ENCODE measurements at regions not wholly inside any gene's neighbourhood (a gene's known extent, or its start where the extent isn't known, plus 50 kb on each side); places are given as distances from the start of the nearest gene placed in this dataset.

GRCh38 chr13:72129117-72129516, 262.1 kb upstream of the DACH1 start:
- Histone ChIP-seq H3K27ac (no peak overlapping the region), H3K4me1 (no peaks in the 10 kb centered on the region), H3K36me3 (no peaks in the 10 kb centered on the region), H3K9me3 (no peaks in the 10 kb centered on the region), H3K4me3 (no peak overlapping the region), H3K27me3 (no peaks in the 10 kb centered on the region)
- WGBS, 4 donors = 51 to 64% (median 59%) methylated on average over 3 of the region's 3 CpGs
- no peak for DNase-seq
- no peak for TF ChIP-seq POLR2A (IDR thresholded peaks at IDR 0.05)
- TF ChIP-seq, protein P1, sequence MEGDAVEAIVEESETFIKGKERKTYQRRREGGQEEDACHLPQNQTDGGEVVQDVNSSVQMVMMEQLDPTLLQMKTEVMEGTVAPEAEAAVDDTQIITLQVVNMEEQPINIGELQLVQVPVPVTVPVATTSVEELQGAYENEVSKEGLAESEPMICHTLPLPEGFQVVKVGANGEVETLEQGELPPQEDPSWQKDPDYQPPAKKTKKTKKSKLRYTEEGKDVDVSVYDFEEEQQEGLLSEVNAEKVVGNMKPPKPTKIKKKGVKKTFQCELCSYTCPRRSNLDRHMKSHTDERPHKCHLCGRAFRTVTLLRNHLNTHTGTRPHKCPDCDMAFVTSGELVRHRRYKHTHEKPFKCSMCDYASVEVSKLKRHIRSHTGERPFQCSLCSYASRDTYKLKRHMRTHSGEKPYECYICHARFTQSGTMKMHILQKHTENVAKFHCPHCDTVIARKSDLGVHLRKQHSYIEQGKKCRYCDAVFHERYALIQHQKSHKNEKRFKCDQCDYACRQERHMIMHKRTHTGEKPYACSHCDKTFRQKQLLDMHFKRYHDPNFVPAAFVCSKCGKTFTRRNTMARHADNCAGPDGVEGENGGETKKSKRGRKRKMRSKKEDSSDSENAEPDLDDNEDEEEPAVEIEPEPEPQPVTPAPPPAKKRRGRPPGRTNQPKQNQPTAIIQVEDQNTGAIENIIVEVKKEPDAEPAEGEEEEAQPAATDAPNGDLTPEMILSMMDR (IDR thresholded peaks at IDR 0.05) = no peak
- intact Hi-C loops (cut with DNase I) = no loop called here
- ATAC-seq = no peak

DNA sequence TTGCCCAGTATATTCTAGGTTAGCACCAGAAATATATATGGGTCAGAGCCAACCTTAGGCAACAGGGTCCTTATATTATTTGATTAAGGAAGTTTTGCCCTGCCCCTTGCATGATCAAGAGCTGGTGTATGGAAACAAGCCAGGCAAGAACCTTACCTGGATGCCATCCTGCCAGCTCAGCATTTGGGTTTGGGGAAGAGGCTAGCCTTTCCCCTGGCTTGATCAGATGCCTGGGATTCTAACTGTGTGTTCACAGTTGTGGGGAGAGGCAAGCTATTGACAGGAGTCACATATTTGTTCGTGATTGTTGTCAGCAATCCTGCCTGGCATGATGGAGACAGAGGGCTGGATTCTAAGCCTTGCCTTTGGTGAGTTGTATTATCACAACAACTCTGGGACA, 260.0 kb upstream of the DACH1 start:
- Histone ChIP-seq H3K4me3 (no peak overlapping the region), H3K9me3 (no peaks in the 10 kb centered on the region), H3K4me1 (no peaks in the 10 kb centered on the region), H3K27me3 (no peaks in the 10 kb centered on the region), H3K27ac (no peak overlapping the region), H3K36me3 (no peaks in the 10 kb centered on the region)
- DNase-seq (no peak), ATAC-seq (no peak)
- no peak for TF ChIP-seq POLR2A (IDR thresholded peaks at IDR 0.05)
- TF ChIP-seq, protein P1 (IDR thresholded peaks at IDR 0.05) = no peak
- 10 to 46% (median 43%) methylated on average over 1 of the region's 1 CpG for WGBS, 4 donors
- intact Hi-C loops (cut with DNase I) = no loop called here

DNA sequence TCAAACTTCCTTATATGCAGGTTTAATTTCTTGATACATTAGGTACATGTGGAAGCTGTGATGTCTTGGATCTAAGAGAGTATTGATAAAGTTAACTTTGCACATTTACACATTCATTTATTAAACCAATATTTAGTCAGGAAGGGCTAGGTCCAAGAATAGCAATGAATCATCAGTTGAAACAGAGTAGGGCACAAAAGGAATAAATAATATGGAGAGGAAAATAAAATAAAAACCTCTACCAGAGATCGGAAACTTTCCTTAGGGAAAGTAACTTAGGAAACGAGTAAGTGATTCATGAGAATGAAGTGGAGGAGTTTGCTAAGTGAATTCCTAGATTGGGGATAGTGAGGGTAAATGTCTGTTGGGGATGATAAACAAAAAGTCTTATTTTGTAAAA, 259.4 kb upstream of the DACH1 start:
- TF ChIP-seq, protein P1 (IDR thresholded peaks at IDR 0.05) = no peak
- no peak for TF ChIP-seq POLR2A (IDR thresholded peaks at IDR 0.05)
- Histone ChIP-seq H3K4me3 (no peak overlapping the region), H3K27me3 (no peaks in the 10 kb centered on the region), H3K9me3 (no peaks in the 10 kb centered on the region), H3K4me1 (no peaks in the 10 kb centered on the region), H3K36me3 (no peaks in the 10 kb centered on the region), H3K27ac (no peak overlapping the region)
- intact Hi-C loops (cut with DNase I) = no loop called here
- ATAC-seq (no peak), DNase-seq (no peak)
- 62 to 80% (median 73%) methylated on average over 2 of the region's 2 CpGs for WGBS, 4 donors

- intact Hi-C loops (cut with DNase I) = no loop called here
- Histone ChIP-seq H3K4me1 (no peaks in the 10 kb centered on the region), H3K27ac (no peak overlapping the region), H3K27me3 (no peaks in the 10 kb centered on the region), H3K4me3 (no peak overlapping the region), H3K9me3 (no peaks in the 10 kb centered on the region), H3K36me3 (no peaks in the 10 kb centered on the region)
- no peak for TF ChIP-seq POLR2A (IDR thresholded peaks at IDR 0.05)
- TF ChIP-seq, protein P1 (IDR thresholded peaks at IDR 0.05) = no peak
- ATAC-seq (no peak), DNase-seq (no peak)
- 82 to 93% (median 87%) methylated on average over 3 of the region's 3 CpGs for WGBS, 4 donors
Measured at GRCh38 chr13:72125561-72125960, 258.6 kb upstream of the DACH1 start.

Data from heart left ventricle (tissue), 16 donors.